T1000 (cell line): ENCODE measurements at regions not wholly inside any gene's neighbourhood (a gene's known extent, or its start where the extent isn't known, plus 50 kb on each side); places are given as distances from the start of the nearest gene placed in this dataset.
"Not testable (repeated sequence)": the region's sequence is repeated elsewhere in the genome, so short reads cannot be mapped to it uniquely, and the experiment has no call there.

Experiments
- DNase-seq: peaks from one replicate; lab custom pipeline; 2025; ENCODE audit warnings: mixed read lengths; lab: John Stamatoyannopoulos, UW

- no peak for DNase-seq
Observed at GRCh38 chr6:68237205-68237604, 397.9 kb upstream of the ADGRB3 start.

DNA sequence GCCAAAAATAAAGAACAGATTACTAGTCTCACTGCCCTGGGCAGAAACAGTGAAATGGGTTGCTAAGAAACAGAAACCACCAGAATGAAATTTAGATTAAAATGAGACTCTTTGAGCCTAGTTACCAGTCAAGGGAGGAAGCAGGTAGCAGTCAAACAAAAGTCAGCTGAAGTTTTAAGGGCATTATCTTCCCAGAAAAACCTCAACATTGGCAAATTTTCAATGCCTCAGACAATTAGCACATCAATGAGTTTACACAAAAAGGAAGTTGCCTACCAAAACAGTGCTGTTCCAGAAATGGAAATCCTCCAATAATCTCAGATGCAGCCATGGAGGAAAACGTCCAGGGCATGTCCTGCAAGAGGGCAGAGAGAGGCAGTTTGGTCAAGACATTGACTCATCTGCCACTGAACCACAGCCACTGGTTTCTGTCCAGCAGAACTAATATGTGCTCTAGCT lies 399.7 kb upstream of the ADGRB3 start:
- no peak for DNase-seq

DNA sequence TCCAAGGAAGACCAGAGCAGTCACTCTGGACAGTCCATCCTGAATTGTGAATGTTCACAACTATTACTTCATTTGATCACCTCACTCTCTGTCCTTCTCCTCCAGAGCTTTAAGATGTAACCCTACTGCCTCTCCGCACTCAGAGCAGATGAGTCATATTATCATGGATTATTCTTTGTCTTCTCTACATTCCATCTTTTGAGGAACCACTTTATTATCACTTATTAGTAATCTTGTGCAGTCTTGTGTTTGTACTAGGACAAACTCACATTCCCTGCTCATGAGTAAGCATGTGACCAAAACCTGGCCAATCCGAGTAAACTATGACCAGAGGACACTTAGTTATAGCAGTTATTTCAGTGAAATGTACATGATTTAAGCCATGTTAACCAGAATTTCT lies 401.5 kb upstream of the ADGRB3 start:
- peak; percentile 34 for DNase-seq

DNA sequence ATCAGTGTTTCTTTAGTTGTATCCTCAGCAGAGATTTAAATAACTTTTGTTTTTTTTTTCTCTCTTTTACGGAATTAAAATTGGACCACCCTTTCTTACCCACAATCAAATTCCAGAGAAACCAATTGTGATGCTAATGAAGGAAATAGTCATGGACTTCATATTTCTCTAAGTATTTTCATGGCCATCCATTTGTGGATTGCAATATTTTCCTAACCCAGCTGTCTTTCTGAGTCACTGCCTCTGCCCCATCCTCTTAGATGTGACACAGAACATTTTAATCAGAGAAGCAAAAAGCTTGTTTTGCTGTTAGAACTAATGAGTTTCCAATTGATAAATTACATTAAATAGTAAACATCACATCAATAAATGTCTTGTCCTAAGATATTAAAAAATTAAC lies 405.5 kb upstream of the ADGRB3 start:
- DNase-seq = no peak

DNA sequence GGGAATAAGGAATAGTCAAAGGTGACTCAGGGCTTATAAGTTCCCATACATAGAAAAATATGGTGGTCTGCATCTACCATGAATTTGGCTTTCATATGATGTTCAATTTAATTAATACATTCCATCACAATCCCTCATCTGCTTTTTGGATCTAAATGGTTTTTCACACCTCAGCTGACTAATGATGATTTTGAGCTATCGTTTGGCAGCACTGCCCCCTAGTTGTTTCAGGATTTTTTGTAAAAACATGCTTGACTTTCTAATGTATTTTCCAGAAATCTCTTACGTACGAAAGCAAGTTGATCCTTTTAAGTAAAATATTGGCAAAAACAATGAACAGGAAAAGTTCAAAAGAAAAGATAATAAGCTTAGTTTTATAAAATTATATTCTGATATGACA lies 408.6 kb upstream of the ADGRB3 start:
- DNase-seq = no peak

GRCh38 chr6:68225729-68226128 lies 409.4 kb upstream of the ADGRB3 start:
- DNase-seq = no peak

- no peak for DNase-seq
Observed at GRCh38 chr6:68211242-68211795, 423.8 kb upstream of the ADGRB3 start.

- not testable (repeated sequence) for DNase-seq
Observed at GRCh38 chr6:68207612-68208011, 427.5 kb upstream of the ADGRB3 start.

DNA sequence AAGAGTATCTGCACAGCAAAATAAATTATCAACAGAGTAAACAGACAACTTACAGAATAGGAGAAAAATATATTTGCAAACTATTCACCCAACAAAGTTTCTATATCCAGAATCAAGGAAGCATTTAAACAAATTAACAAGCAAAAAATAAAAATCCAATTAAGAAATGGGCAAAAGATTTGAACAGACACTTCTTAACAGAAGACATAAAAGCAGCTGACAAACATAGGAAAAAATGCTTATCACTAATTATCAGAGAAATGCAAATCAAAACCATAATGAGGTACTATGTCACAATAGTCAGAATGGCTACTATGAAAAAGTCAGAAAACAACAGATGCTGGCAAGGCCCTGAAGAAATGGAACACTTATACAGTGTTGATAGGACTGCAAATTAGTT lies 434.2 kb upstream of the ADGRB3 start:
- no peak for DNase-seq

GRCh38 chr6:68197356-68197755 lies 437.7 kb upstream of the ADGRB3 start:
- DNase-seq = no peak

GRCh38 chr6:68196645-68197044 lies 438.4 kb upstream of the ADGRB3 start:
- DNase-seq = no peak

GRCh38 chr6:68195753-68196152 lies 439.3 kb upstream of the ADGRB3 start:
- DNase-seq = not testable (repeated sequence)

DNA sequence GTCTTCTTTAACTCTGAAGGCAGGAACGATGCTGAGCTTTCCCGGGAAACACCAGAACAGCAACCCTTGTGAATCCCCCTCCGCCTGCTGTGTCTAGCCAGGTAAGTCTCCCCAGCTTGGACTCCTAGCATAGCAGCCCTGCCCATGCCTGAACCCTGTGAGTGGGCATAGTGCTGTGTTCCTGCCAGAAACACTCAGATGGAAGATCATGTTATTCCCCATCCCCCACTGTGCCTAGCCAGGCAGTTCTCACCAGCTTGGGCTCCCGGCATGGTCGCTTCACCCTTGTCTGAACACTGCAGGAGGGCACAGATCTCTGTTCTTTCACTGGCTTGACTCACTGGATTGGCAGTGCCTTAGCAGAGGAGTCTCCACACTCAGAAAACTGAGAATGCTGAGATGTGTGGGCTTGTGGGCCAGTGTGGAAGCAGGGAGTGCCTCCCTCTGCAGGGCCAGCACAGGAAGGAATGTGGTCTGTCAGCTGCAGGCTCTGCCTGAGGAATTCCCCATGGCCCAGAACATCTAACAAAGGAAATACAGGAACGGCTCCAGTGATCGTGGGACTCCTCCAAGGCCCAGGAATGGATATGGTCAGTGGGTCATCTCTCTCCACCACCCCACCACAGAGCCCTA lies 440.1 kb upstream of the ADGRB3 start:
- DNase-seq = no peak

DNA sequence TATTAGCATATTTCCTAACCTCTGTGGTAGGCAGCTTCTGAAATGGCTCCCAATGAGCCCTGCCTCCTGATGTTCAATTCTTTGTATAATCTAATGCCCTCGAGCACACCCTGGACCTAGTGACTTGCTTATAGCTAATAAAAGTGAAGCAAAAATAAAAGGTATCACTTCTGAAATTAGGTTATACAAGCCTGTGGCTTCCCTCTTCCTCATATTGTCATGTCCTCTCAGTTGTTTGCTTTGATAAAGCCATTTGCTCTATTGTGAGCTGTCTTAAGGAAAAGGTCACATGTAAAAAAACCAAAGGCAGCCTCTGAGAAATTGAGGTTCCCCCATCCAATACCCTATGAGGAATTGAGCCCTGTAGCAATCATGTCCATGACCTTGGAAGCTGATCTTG lies 442.1 kb upstream of the ADGRB3 start:
- no peak for DNase-seq

GRCh38 chr6:68189217-68189815 lies 445.8 kb upstream of the ADGRB3 start:
- DNase-seq = no peak

- DNase-seq = no peak
Observed at GRCh38 chr6:68186870-68187269, 448.2 kb upstream of the ADGRB3 start.

- DNase-seq = no peak
Observed at GRCh38 chr6:68182386-68182785, 452.7 kb upstream of the ADGRB3 start.

- DNase-seq = not testable (repeated sequence)
Observed at GRCh38 chr6:68181027-68181426, 454.1 kb upstream of the ADGRB3 start.

- DNase-seq = no peak
Observed at GRCh38 chr6:68173616-68174015, 461.5 kb upstream of the ADGRB3 start.

GRCh38 chr6:68169922-68170321 lies 465.2 kb upstream of the ADGRB3 start:
- DNase-seq = no peak

- DNase-seq = no peak
Observed at GRCh38 chr6:68167604-68168003, 467.5 kb upstream of the ADGRB3 start.

GRCh38 chr6:68160812-68161211 lies 474.3 kb upstream of the ADGRB3 start:
- DNase-seq = not testable (repeated sequence)

DNA sequence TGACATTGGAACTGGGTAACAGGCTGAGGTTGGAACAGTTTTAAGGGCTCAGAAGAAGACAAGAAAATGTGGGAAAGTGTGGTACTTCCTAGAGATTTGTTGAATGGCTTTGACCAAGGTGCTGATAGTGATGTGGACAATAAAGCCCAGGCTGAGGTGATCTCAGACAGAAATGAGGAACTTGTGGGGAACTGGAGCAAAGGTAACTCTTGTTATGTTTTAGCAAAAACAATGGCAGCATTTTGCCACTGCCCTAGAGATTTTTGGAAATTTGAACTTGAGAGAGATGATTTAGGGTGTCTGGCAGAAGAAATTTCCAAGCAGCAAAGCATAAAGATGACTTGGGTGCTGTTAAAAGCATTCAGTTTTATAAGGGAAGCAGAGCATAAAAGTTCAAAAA lies 474.7 kb upstream of the ADGRB3 start:
- no peak for DNase-seq

GRCh38 chr6:68159433-68159832 lies 475.6 kb upstream of the ADGRB3 start:
- DNase-seq = no peak
